HG02938 (cell line): ENCODE measurements at regions not wholly inside any gene's neighbourhood (a gene's known extent, or its start where the extent isn't known, plus 50 kb on each side); places are given as distances from the start of the nearest gene placed in this dataset.
"Not testable (repeated sequence)": the region's sequence is repeated elsewhere in the genome, so short reads cannot be mapped to it uniquely, and the experiment has no call there.

Source experiments
- ATAC-seq: cut with Tn5 transposase; IDR thresholded peaks from one replicate; pipeline ENCODE4 v1.9.1; 2021; ENCODE audit warnings: mild to moderate bottlenecking, moderate library complexity; ENCODE audit not compliant: unreplicated experiment

GRCh38 chr10:43843321-43844101 is 194.8 kb upstream of the ZNF32 start:
- no peak for ATAC-seq

GRCh38 chr10:43842496-43842895 is 193.8 kb upstream of the ZNF32 start:
- ATAC-seq, result no peak

- ATAC-seq, result no peak
Measured at GRCh38 chr10:43842072-43842471, 193.4 kb upstream of the ZNF32 start.

GRCh38 chr10:43839973-43840372 is 191.3 kb upstream of the ZNF32 start:
- ATAC-seq, result no peak

- not testable (repeated sequence) for ATAC-seq
Measured at GRCh38 chr10:43834751-43835150, 186.1 kb upstream of the ZNF32 start.

GRCh38 chr10:43827853-43828252 is 179.2 kb upstream of the ZNF32 start:
- ATAC-seq, result no peak

- no peak for ATAC-seq
Measured at GRCh38 chr10:43825984-43826383, 177.3 kb upstream of the ZNF32 start.

GRCh38 chr10:43825421-43825820 is 176.7 kb upstream of the ZNF32 start:
- ATAC-seq, result no peak

- no peak for ATAC-seq
Measured at GRCh38 chr10:43824934-43825333, 176.3 kb upstream of the ZNF32 start.

- no peak for ATAC-seq
Measured at GRCh38 chr10:43822631-43823580, 174.2 kb upstream of the ZNF32 start.

- no peak for ATAC-seq
Measured at GRCh38 chr10:43821103-43821502, 172.4 kb upstream of the ZNF32 start.

GRCh38 chr10:43820663-43821062 is 172.0 kb upstream of the ZNF32 start:
- ATAC-seq, result no peak

- ATAC-seq, result no peak
Measured at GRCh38 chr10:43819464-43820230, 171.0 kb upstream of the ZNF32 start.

GRCh38 chr10:43818687-43819086 is 170.0 kb upstream of the ZNF32 start:
- ATAC-seq, result no peak

GRCh38 chr10:43817368-43817767 is 168.7 kb upstream of the ZNF32 start:
- no peak for ATAC-seq

- ATAC-seq, result peak; percentile 91
Measured at GRCh38 chr10:43816351-43817321, 168.0 kb upstream of the ZNF32 start.

GRCh38 chr10:43815181-43815885 is 166.7 kb upstream of the ZNF32 start:
- ATAC-seq, result no peak

GRCh38 chr10:43814663-43815062 is 166.0 kb upstream of the ZNF32 start:
- no peak for ATAC-seq

GRCh38 chr10:43811871-43812270 is 163.2 kb upstream of the ZNF32 start:
- ATAC-seq, result no peak
